HG02798 (cell line): ENCODE measurements at regions not wholly inside any gene's neighbourhood (a gene's known extent, or its start where the extent isn't known, plus 50 kb on each side); places are given as distances from the start of the nearest gene placed in this dataset.
A peak's percentile ranks its signal among the peaks of the same experiment; 100 is the strongest.

ENCODE experiments used
- ATAC-seq: cut with Tn5 transposase; IDR thresholded peaks from one replicate; pipeline ENCODE4 v1.9.1; 2021; ENCODE audit warnings: mild to moderate bottlenecking; ENCODE audit not compliant: unreplicated experiment, poor library complexity

DNA sequence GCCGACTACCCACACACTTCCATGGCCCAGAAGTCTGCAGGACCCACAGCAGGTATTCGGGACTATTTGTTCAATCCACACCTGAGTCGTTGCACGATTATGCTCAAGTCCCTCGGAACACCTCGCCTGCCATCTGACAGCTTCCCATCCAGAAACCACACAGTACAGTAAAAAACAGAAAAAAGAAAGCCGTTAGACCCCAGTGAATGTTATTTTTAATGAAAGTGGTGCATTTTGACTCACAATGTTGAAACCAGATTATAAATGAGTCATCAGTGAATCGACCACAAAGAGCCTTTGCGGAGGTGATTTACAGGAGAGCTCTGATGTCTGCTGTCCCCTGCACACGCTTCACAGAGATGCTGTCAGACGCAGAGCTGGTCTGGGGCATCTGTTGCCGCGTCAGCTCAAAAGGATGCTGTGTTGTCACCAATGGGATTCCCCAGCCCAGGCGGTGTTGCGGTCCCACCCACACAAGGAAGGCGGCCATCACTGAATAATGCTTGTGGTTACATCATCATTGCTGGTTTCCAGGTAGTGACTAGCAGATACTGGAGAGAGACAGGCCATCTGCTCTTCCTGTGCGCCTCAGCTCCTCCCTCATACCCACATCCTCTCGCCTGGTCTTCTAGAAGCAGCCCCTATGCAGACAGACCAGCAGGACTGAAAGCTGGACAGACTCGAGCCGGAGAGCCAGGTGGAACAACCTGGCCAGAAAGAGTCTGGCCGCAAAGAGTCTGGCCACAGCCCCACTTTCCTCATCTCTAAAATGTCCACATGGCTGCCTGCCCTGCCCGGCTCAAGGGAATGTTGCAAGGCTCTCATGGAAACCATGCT, 116.8 kb downstream of the TOMM20 start:
- ATAC-seq = peak; percentile 85

GRCh38 chr1:235011064-235011598, 117.5 kb downstream of the TOMM20 start:
- ATAC-seq = no peak

- no peak for ATAC-seq
These were observed 118.9 kb downstream of the TOMM20 start for GRCh38 chr1:235009561-235010306.

DNA sequence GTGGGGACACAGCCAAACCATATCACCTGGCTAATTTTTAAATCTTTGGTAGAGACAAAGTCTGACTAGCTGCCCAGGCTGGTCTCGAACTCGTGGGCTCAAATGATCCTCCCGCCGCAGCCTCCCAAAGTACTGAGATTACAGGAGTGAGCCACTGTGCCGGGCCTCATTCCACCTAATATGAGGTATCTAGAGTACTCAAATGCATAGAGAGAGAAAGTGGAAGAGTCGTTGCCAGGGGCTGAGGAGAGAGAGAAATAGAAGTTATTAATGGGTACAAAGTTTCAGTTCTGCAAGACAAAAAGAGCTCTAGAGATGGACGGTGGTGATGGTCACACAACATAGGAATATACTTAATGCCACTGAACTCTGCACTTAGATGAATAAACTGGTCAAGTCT, 119.6 kb downstream of the TOMM20 start:
- ATAC-seq = no peak

DNA sequence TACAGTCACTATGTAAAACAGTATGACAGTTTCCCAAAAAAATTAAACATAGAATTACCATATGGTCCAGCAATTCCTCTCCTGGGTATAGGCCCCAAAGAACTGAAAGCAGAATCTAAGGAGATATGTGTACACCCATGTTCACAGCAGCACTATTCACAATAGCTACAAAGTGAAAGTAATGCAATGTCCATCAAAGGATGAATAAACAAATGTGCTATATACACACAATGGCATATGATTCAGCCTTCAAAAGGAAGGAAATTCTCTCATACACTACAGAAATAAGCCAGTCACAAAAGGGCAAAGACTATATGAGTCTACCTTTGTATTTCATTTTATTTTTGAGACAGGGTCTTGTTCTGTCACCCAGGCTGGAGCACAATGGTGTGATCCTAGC, 120.4 kb downstream of the TOMM20 start:
- no peak for ATAC-seq

DNA sequence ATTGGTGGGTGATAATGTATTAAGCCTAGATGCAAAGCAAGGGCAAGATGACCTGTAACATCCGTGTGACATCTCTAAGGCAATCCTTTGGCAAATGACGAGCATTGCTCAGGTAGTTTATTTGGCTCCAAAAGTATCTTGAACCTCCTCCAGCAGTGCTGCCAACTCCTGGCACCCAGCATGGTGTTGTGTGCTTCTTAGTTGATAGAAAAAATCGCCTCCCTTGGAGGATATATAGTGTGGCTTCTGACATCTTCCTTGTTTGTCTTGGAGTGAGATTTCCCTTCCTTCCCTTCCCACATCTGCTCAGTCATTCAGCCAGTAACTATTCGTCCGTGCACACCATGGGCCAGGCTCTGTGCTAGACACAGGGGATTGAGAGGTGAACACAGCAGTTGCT, 121.8 kb downstream of the TOMM20 start:
- no peak for ATAC-seq

GRCh38 chr1:235006132-235006721, 122.4 kb downstream of the TOMM20 start:
- ATAC-seq = no peak

DNA sequence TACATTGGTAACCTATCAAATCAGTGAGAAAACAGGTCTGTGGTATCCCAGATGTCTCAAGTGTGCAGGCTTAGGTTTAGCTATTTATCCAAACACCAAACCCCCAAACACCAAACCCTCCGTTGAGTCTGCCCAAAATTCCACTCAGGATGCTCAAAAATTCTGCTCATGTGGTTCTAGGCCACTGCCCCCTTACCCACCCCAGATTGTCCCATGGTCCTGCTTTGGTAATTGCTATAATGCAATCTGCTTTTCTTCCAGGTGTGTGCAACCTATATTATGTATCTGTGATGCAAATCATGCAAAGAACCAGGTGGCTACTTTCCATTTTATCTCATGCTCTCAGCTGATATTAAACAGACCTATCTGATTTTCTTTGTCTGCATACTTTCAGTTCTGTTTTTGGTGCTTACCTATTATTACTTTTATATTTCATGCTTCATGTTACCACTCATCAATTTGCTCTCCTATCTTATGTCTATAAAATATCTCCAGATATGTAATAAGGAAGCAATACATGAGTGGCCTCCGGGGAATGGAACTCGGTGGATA, 123.7 kb downstream of the TOMM20 start:
- no peak for ATAC-seq

- no peak for ATAC-seq
These were observed 124.4 kb downstream of the TOMM20 start for GRCh38 chr1:235004276-235004675.

DNA sequence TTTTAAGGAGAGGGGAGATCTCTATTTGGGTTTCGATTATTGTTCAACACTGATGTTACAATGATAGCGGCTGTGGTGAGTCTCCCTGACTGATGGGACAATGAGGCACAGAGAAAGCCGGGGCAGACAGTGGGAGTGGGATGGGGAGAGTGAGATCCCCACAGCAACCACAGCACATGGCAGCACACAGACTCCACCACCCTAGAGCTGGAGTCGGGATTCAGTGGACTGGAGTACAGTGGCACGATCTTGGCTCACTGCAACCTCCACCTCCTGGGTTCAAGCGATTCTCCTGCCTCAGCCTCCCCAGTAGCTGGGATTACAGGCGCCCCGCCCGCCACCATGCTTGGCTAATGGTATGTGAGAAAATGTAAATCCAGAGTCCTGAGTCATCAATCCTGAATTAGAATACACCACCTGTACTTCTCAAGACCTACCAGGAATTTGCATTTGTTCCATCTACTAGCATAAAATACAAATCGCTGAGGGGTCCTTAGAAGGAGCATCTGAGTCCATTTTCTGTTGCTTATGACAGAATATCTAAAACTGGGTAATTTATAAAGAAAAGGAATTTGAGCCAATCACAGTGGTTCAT, 125.8 kb downstream of the TOMM20 start:
- no peak for ATAC-seq

GRCh38 chr1:234999513-234999940, 129.1 kb downstream of the TOMM20 start:
- no peak for ATAC-seq

DNA sequence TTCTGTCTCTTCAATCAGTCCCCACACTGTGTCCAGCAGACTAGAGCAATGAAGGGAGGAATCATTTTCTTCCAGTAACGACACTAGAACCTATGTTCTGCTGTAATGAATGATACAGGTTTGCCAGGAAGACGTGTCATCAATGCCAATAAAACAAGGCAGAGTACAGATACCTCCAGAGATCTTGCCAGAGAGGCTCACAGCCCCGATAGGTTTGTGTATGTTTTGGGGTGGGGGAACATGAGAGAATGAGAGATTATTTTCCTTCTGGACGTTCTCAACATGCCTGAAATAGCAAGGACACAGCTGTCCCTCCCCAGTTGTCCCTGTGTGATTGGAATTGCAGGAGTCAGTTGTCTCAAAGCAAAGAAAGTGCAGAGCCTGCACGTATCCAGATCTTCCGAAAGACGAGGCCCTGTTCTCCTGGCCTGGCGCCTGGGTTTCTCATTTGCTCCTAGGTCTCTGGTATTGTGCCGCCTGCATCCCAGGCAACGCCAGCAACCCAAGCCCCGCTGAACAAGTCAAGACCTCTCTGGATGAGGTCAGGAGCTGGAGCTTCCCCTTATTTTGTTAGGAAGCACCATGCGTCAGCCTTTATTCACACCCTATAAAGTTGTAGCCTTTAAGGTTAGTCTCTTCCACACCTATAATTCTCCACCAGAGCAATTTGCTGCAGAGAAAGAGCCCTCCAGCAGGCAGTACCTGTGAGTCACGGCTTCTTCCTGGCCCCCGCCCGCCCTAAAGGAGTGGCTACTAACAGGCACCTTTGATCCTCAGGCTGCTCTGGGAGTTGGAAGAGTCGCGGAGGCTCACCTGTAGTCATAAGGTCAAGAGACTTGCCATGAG, 130.5 kb downstream of the TOMM20 start:
- ATAC-seq = no peak

DNA sequence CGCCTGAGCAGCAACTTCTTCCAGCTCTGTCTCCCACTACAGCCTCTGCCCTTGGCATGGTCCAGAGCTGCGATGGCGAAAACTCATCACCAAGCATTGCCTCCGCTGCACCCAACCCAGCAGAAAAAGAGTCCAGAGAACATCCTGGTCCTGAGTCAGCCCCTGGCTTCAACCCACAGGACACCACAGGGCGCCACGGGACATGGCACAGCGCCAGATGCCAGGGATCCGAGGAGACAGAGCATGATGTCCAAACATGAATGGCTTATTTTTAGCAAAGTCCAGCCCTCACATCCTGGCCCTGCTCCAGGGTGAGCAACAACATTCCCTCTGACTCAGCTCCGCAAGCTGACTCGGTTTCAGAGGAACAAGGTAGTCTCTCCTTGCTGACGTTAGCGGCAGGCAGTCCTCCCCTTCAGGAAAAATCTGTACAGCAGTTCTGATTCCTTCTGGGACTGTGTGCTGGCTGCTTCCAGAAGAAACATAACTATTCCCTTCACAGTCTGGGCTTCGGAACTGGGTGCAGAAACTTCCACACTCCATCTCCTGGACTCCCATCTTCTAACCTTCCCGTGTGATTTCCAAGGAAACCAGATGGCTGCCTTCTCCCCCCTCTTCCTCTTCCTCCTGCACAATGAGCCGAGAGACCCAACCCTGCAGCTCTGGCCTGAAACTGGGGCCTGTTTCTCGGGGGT, 131.3 kb downstream of the TOMM20 start:
- ATAC-seq = no peak

GRCh38 chr1:234996245-234996757, 132.3 kb downstream of the TOMM20 start:
- no peak for ATAC-seq

- no peak for ATAC-seq
These were observed 134.0 kb downstream of the TOMM20 start for GRCh38 chr1:234994436-234995295.

DNA sequence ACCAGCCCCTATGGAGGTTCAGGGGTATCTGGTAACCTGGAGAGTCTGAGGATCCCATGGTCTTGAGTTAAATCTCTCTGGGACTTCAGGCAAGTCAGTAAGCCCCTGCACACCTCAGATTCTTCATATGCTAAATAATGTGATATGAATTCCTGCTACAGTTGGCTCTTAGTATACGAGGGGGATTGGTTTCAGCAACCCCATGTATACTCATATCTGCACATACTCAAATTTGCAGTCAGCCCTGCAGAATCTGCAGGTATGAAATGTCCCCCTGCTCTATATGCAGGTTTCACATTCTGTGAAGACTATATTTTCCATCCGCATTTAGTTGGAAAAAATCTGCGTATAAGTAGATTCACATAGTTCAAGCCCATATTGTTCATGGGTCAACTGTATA, 136.6 kb downstream of the TOMM20 start:
- ATAC-seq = no peak

GRCh38 chr1:234990874-234991801, 137.5 kb downstream of the TOMM20 start:
- peak; percentile 40 for ATAC-seq
